ENCODE measurements at regions not wholly inside any gene's neighbourhood (a gene's known extent, or its start where the extent isn't known, plus 50 kb on each side); places are given as distances from the start of the nearest gene placed in this dataset.

GRCh38 chr10:78687626-78688025 is 381.1 kb upstream of the ZMIZ1 start:
- TF ChIP-seq CTCF (IDR thresholded peaks at IDR 0.05; ENCODE audit: low read length) (no peak), EZH2 (IDR thresholded peaks at IDR 0.05; ENCODE audit: borderline replicate concordance, low read length) (no peak)
